Stomach (tissue), 4 donors: ENCODE measurements at regions not wholly inside any gene's neighbourhood (a gene's known extent, or its start where the extent isn't known, plus 50 kb on each side); places are given as distances from the start of the nearest gene placed in this dataset.

Experiments used
- CTCF ChIP-seq, 7 experiments: fragments of 450-650 bp in 4 of 7; fragments of 200-600 bp in 3 of 7; sonication (generic) in 3 of 7; IDR thresholded peaks; one replicate each; pipeline ENCODE4 v1.5.1; 2016 to 2019; ENCODE audit warnings: antibody characterized with exemption in 7 of 7, control low read depth in 2 of 7, mild to moderate bottlenecking in 1 of 7
- EP300 ChIP-seq: sonication (generic); formaldehyde crosslinking; IDR thresholded peaks from one replicate; pipeline ENCODE4 v1.6.1; 2017; ENCODE audit warnings: antibody characterized with exemption
- POLR2A ChIP-seq, 4 donors: fragments of 450-650 bp; IDR thresholded peaks; one replicate each; pipeline ENCODE4 v1.6.1; 2016; ENCODE audit warnings: antibody characterized with exemption in 4 of 4, control low read depth in 2 of 4, mild to moderate bottlenecking in 1 of 4, moderate library complexity in 1 of 4
- POLR2AphosphoS5 ChIP-seq, 3 donors: sonication (generic); formaldehyde crosslinking; IDR thresholded peaks; one replicate each; pipeline ENCODE4 v1.6.1; 2016; ENCODE audit warnings: antibody characterized with exemption in 3 of 3

GRCh38 chr5:135221696-135222095 is 177.3 kb downstream of the MACROH2A1 start:
- no peak for TF ChIP-seq POLR2A (IDR thresholded peaks at IDR 0.05)
- no peak for TF ChIP-seq EP300
- no peak for TF ChIP-seq CTCF (IDR thresholded peaks at IDR 0.05)
- no peak for TF ChIP-seq POLR2AphosphoS5 (IDR thresholded peaks at IDR 0.05)
